GM12874 (cell line): ENCODE measurements at regions not wholly inside any gene's neighbourhood (a gene's known extent, or its start where the extent isn't known, plus 50 kb on each side); places are given as distances from the start of the nearest gene placed in this dataset.

Source experiments
- CTCF ChIP-seq: IDR thresholded peaks from 2 replicates; pipeline ENCODE4 v1.5.1; 2011; ENCODE audit warnings: low read depth, mild to moderate bottlenecking, control low read depth, low read length, moderate library complexity; ENCODE audit not compliant: insufficient read depth

- no peak for TF ChIP-seq CTCF
Measured at GRCh38 chr1:113185463-113186104, 112.6 kb downstream of the LRIG2 start.

GRCh38 chr1:113190078-113190477 lies 117.1 kb downstream of the LRIG2 start:
- TF ChIP-seq CTCF = no peak

GRCh38 chr1:113190930-113191329 lies 117.9 kb downstream of the LRIG2 start:
- TF ChIP-seq CTCF = no peak

- TF ChIP-seq CTCF = no peak
Measured at GRCh38 chr1:113191579-113192076, 118.6 kb downstream of the LRIG2 start.

- TF ChIP-seq CTCF = no peak
Measured at GRCh38 chr1:113192242-113192641, 119.2 kb downstream of the LRIG2 start.

GRCh38 chr1:113192980-113193379 lies 120.0 kb downstream of the LRIG2 start:
- no peak for TF ChIP-seq CTCF

- no peak for TF ChIP-seq CTCF
Measured at GRCh38 chr1:113194846-113195830, 122.1 kb downstream of the LRIG2 start.
